ENCODE measurements at regions not wholly inside any gene's neighbourhood (a gene's known extent, or its start where the extent isn't known, plus 50 kb on each side); places are given as distances from the start of the nearest gene placed in this dataset.

DNA sequence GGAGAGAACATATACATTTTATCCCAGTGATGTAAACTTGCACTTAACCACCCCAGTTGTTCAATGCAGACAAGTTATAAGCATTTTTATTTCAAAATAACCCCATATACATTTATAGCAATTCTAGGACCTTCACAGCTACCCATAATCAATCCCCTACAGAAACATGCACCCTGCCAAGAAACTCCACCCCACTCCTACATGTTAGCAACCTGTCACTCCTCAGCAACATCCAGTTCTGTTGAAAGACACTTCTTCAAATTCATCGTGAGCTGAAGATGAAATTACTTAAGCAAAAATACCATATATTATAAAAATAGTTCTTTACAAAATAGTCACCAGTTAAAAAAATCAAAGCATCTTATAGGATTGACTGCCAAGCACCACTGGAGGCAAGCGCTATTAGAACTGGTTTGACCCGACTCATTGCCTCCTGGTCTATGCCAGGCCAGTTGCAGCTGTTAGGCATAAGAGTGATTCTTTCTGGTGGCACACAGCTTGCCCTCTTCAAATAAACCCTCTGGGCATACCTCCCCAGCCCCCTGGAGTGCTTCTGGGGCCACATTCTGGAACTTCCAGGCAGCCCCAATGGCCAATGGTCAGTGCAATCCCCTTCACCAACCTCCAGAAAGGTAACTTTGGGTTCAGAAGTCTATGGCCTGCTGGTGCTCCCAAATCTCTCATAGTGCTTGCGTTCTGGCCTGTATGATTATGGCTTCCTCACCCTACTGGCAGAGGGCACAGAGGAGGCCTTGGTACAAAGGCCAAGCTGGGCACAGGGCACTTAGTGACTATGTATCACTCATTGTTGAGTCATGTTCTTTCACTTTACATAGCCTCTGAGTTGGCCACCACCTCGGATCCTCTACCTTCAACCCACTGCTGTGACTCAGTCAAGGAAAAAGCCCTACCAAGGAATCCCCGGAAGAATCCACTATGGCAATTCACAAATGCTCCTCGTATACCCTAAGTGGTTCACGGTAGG lies 72.2 kb upstream of the RALGPS2 start:
- H3K4me2 ChIP-seq (ENCODE audit: low read length), result no peak overlapping the region
- H3K36me3 ChIP-seq (ENCODE audit: control insufficient read depth in 1 of 2, insufficient read depth in 2 of 2, low read length in 2 of 2), result no peaks in the 10 kb centered on the region
- no peaks in the 10 kb centered on the region for H3K79me2 ChIP-seq (ENCODE audit: control insufficient read depth, insufficient read depth, low read length, poor library complexity)
- no peak overlapping the region for H2BK5ac ChIP-seq (ENCODE audit: low read depth, low read length, poor library complexity)
- H2AK5ac ChIP-seq (ENCODE audit: low read length), result no peak overlapping the region
- no peak overlapping the region for H2BK120ac ChIP-seq (ENCODE audit: insufficient read depth, low read length, poor library complexity)
- peak; percentile 7 to 48 for DNase-seq
- no peak overlapping the region for H3K27ac ChIP-seq (ENCODE audit: low read depth, low read length)
- no peaks in the 10 kb centered on the region for H3K4me1 ChIP-seq (ENCODE audit: control insufficient read depth in 1 of 2, insufficient read depth in 2 of 2, low read length in 2 of 2)
- H3K14ac ChIP-seq (ENCODE audit: low read length), result no peak overlapping the region
- H3K27me3 ChIP-seq (ENCODE audit: insufficient read depth, low read length), result no peaks in the 10 kb centered on the region
- H4K91ac ChIP-seq (ENCODE audit: low read depth, low read length), result no peak overlapping the region
- H3K23ac ChIP-seq (ENCODE audit: low read length), result no peak overlapping the region
- no peaks in the 10 kb centered on the region for H3K79me1 ChIP-seq (ENCODE audit: low read length)
- WGBS (ENCODE audit: extremely low coverage, insufficient coverage, insufficient read length), result no CpG with 5 or more reads among the region's 8 CpGs
- H2BK12ac ChIP-seq (ENCODE audit: low read length), result no peak overlapping the region
- H3K18ac ChIP-seq (ENCODE audit: low read length), result no peak overlapping the region
- no peak overlapping the region for H2AFZ ChIP-seq (ENCODE audit: insufficient read depth, low read length, poor library complexity)
- no peak overlapping the region for H3K4ac ChIP-seq (ENCODE audit: low read depth, low read length)
- H3K4me3 ChIP-seq (ENCODE audit: low read depth, low read length), result no peak overlapping the region
- no peaks in the 10 kb centered on the region for H3K9me3 ChIP-seq (ENCODE audit: insufficient read depth, low read depth, low read length)
- no peak overlapping the region for H4K12ac ChIP-seq (ENCODE audit: low read depth, low read length)
- H3K9ac ChIP-seq (ENCODE audit: low read length), result no peak overlapping the region
- H4K8ac ChIP-seq (ENCODE audit: low read depth, low read length), result no peak overlapping the region

DNA sequence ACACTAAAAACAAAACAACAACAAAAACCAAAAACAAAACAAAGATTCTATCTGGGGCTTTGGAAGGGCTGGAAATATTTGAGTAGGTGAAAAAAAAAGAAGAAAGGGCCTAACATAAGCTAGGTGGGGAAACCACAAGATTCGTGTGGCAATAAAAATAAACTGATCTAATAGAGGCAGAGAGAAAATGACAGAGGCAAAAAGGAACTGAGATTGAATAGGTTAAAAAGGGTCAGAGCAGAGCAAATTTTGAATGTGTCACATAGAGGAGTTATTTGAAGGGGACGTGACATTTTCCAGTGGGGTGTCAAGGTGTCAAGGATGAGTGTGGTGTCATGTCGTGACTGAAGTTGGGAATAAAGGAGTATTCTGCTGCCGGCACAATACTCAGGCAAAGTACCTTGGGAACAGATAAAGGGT lies 65.2 kb upstream of the RALGPS2 start:
- no peaks in the 10 kb centered on the region for H3K79me1 ChIP-seq (ENCODE audit: low read length)
- H2BK120ac ChIP-seq (ENCODE audit: insufficient read depth, low read length, poor library complexity), result no peak overlapping the region
- H4K91ac ChIP-seq (ENCODE audit: low read depth, low read length), result no peak overlapping the region
- H3K27me3 ChIP-seq (ENCODE audit: insufficient read depth, low read length), result no peaks in the 10 kb centered on the region
- H4K8ac ChIP-seq (ENCODE audit: low read depth, low read length), result no peak overlapping the region
- H3K27ac ChIP-seq (ENCODE audit: low read depth, low read length), result no peak overlapping the region
- H3K4ac ChIP-seq (ENCODE audit: low read depth, low read length), result no peak overlapping the region
- H2AK5ac ChIP-seq (ENCODE audit: low read length), result no peak overlapping the region
- WGBS (ENCODE audit: extremely low coverage, insufficient coverage, insufficient read length), result no CpG with 5 or more reads among the region's 4 CpGs
- no peak overlapping the region for H3K9ac ChIP-seq (ENCODE audit: low read length)
- H3K23ac ChIP-seq (ENCODE audit: low read length), result no peak overlapping the region
- no peak for DNase-seq
- no peak overlapping the region for H4K12ac ChIP-seq (ENCODE audit: low read depth, low read length)
- no peaks in the 10 kb centered on the region for H3K79me2 ChIP-seq (ENCODE audit: control insufficient read depth, insufficient read depth, low read length, poor library complexity)
- H3K36me3 ChIP-seq (ENCODE audit: control insufficient read depth in 1 of 2, insufficient read depth in 2 of 2, low read length in 2 of 2), result no peaks in the 10 kb centered on the region
- H3K4me3 ChIP-seq (ENCODE audit: low read depth, low read length), result no peak overlapping the region
- H3K4me1 ChIP-seq (ENCODE audit: control insufficient read depth in 1 of 2, insufficient read depth in 2 of 2, low read length in 2 of 2), result no peaks in the 10 kb centered on the region
- no peak overlapping the region for H2AFZ ChIP-seq (ENCODE audit: insufficient read depth, low read length, poor library complexity)
- H2BK12ac ChIP-seq (ENCODE audit: low read length), result no peak overlapping the region
- H3K14ac ChIP-seq (ENCODE audit: low read length), result no peak overlapping the region
- H3K18ac ChIP-seq (ENCODE audit: low read length), result no peak overlapping the region
- H2BK5ac ChIP-seq (ENCODE audit: low read depth, low read length, poor library complexity), result no peak overlapping the region
- H3K4me2 ChIP-seq (ENCODE audit: low read length), result no peak overlapping the region
- H3K9me3 ChIP-seq (ENCODE audit: insufficient read depth, low read depth, low read length), result no peaks in the 10 kb centered on the region

DNA sequence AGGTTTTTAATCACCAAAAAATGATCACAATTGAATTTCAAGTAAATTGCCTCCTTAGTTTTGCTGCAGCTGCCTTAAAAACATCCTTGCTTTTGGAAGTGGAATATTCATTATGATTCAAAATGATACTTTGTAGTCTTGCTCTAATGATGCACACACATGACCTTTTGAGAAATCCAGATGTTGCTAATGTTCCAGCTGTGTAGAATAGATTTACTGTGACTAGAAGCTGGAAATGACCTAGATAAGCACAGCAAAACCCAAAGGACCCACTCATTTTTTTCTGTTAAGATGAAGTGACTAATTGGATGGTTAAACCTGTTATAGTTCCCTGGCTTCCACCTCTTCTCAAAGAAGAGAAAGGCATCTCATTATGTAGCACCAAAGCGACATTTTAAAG lies 64.6 kb upstream of the RALGPS2 start:
- H4K8ac ChIP-seq (ENCODE audit: low read depth, low read length), result no peak overlapping the region
- no peak overlapping the region for H3K4ac ChIP-seq (ENCODE audit: low read depth, low read length)
- H3K4me2 ChIP-seq (ENCODE audit: low read length), result no peak overlapping the region
- H3K27ac ChIP-seq (ENCODE audit: low read depth, low read length), result no peak overlapping the region
- H2BK5ac ChIP-seq (ENCODE audit: low read depth, low read length, poor library complexity), result no peak overlapping the region
- no peak for DNase-seq
- no peaks in the 10 kb centered on the region for H3K36me3 ChIP-seq (ENCODE audit: control insufficient read depth in 1 of 2, insufficient read depth in 2 of 2, low read length in 2 of 2)
- no peak overlapping the region for H3K4me3 ChIP-seq (ENCODE audit: low read depth, low read length)
- no peak overlapping the region for H2BK12ac ChIP-seq (ENCODE audit: low read length)
- H2BK120ac ChIP-seq (ENCODE audit: insufficient read depth, low read length, poor library complexity), result no peak overlapping the region
- no peaks in the 10 kb centered on the region for H3K9me3 ChIP-seq (ENCODE audit: insufficient read depth, low read depth, low read length)
- no peak overlapping the region for H3K23ac ChIP-seq (ENCODE audit: low read length)
- no peak overlapping the region for H4K12ac ChIP-seq (ENCODE audit: low read depth, low read length)
- H3K9ac ChIP-seq (ENCODE audit: low read length), result no peak overlapping the region
- H3K27me3 ChIP-seq (ENCODE audit: insufficient read depth, low read length), result no peaks in the 10 kb centered on the region
- no peaks in the 10 kb centered on the region for H3K4me1 ChIP-seq (ENCODE audit: control insufficient read depth in 1 of 2, insufficient read depth in 2 of 2, low read length in 2 of 2)
- H3K18ac ChIP-seq (ENCODE audit: low read length), result no peak overlapping the region
- no peaks in the 10 kb centered on the region for H3K79me1 ChIP-seq (ENCODE audit: low read length)
- no peak overlapping the region for H4K91ac ChIP-seq (ENCODE audit: low read depth, low read length)
- H2AFZ ChIP-seq (ENCODE audit: insufficient read depth, low read length, poor library complexity), result no peak overlapping the region
- no peak overlapping the region for H3K14ac ChIP-seq (ENCODE audit: low read length)
- H2AK5ac ChIP-seq (ENCODE audit: low read length), result no peak overlapping the region
- H3K79me2 ChIP-seq (ENCODE audit: control insufficient read depth, insufficient read depth, low read length, poor library complexity), result no peaks in the 10 kb centered on the region
- no CpG with 5 or more reads among the region's 1 CpG for WGBS (ENCODE audit: extremely low coverage, insufficient coverage, insufficient read length)

DNA sequence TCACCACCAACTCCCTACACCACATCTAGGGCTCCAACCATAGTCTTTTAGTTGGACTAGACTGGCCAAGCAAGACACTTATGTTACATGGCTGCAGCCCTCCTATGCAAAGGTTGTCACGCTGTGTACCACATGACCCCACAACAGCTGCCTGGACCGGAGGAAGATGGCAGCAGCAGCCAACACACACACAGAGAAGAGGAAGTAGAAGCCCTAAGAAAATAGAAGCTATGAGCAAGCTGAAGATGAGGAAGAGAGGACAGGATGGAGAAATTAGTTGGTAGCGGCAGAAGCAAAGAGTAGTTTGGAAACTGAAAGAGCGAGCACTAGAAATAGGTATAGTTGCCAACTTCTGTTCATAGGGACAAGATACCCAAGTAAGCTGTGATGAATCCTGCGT lies 60.8 kb upstream of the RALGPS2 start:
- no peaks in the 10 kb centered on the region for H3K9me3 ChIP-seq (ENCODE audit: insufficient read depth, low read depth, low read length)
- no peak overlapping the region for H2BK5ac ChIP-seq (ENCODE audit: low read depth, low read length, poor library complexity)
- no peaks in the 10 kb centered on the region for H3K79me2 ChIP-seq (ENCODE audit: control insufficient read depth, insufficient read depth, low read length, poor library complexity)
- H3K4ac ChIP-seq (ENCODE audit: low read depth, low read length), result no peak overlapping the region
- no peak for DNase-seq
- no peak overlapping the region for H2BK120ac ChIP-seq (ENCODE audit: insufficient read depth, low read length, poor library complexity)
- no peak overlapping the region for H4K91ac ChIP-seq (ENCODE audit: low read depth, low read length)
- no peak overlapping the region for H3K18ac ChIP-seq (ENCODE audit: low read length)
- no peak overlapping the region for H4K12ac ChIP-seq (ENCODE audit: low read depth, low read length)
- no peaks in the 10 kb centered on the region for H3K4me1 ChIP-seq (ENCODE audit: control insufficient read depth in 1 of 2, insufficient read depth in 2 of 2, low read length in 2 of 2)
- H3K36me3 ChIP-seq (ENCODE audit: control insufficient read depth in 1 of 2, insufficient read depth in 2 of 2, low read length in 2 of 2), result no peaks in the 10 kb centered on the region
- H3K27ac ChIP-seq (ENCODE audit: low read depth, low read length), result no peak overlapping the region
- no peak overlapping the region for H3K4me2 ChIP-seq (ENCODE audit: low read length)
- H2AK5ac ChIP-seq (ENCODE audit: low read length), result no peak overlapping the region
- no peak overlapping the region for H2BK12ac ChIP-seq (ENCODE audit: low read length)
- H3K27me3 ChIP-seq (ENCODE audit: insufficient read depth, low read length), result no peaks in the 10 kb centered on the region
- H3K9ac ChIP-seq (ENCODE audit: low read length), result no peak overlapping the region
- no peak overlapping the region for H2AFZ ChIP-seq (ENCODE audit: insufficient read depth, low read length, poor library complexity)
- H3K79me1 ChIP-seq (ENCODE audit: low read length), result no peaks in the 10 kb centered on the region
- H3K4me3 ChIP-seq (ENCODE audit: low read depth, low read length), result no peak overlapping the region
- no peak overlapping the region for H3K14ac ChIP-seq (ENCODE audit: low read length)
- no peak overlapping the region for H4K8ac ChIP-seq (ENCODE audit: low read depth, low read length)
- no CpG with 5 or more reads among the region's 5 CpGs for WGBS (ENCODE audit: extremely low coverage, insufficient coverage, insufficient read length)
- H3K23ac ChIP-seq (ENCODE audit: low read length), result no peak overlapping the region
